ENCODE measurements at regions not wholly inside any gene's neighbourhood (a gene's known extent, or its start where the extent isn't known, plus 50 kb on each side); places are given as distances from the start of the nearest gene placed in this dataset.

DNA sequence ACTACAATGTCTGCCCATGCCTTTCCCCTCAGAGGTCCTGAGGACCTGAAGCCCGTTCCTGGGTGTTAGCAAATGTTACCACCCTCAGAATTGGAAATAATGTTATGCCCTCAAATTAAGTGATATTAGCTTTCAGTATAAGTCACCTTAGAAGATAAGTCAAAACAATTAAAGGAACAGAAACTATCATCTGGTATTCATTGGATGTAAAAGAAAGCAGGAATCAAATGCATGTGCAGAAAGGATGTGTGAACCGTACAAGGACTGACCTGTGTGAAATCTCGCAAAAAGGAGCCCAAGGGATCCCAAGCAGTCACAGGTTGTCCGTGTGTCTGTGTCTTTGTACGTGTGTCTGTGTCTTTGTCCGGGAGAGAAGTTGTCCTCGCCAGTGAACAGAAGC is 51.6 kb upstream of the TAB2 start:
- H3K27ac ChIP-seq, result no peak overlapping the region
- no peaks in the 10 kb centered on the region for H3K27me3 ChIP-seq (replicated peaks; ENCODE audit: insufficient read depth)
- H3K4me1 ChIP-seq (ENCODE audit: control insufficient read depth in 1 of 2, low read depth in 2 of 2), result no peaks in the 10 kb centered on the region
- H3K36me3 ChIP-seq, result no peaks in the 10 kb centered on the region
- ATAC-seq (ENCODE audit: insufficient number of reproducible peaks, low FRiP score, low read depth), result no peak
- no peak overlapping the region for H3K4me3 ChIP-seq
- H3K9me3 ChIP-seq, result no peaks in the 10 kb centered on the region
- no peak for DNase-seq (ENCODE audit: low spot score)
- TF ChIP-seq, protein P1, sequence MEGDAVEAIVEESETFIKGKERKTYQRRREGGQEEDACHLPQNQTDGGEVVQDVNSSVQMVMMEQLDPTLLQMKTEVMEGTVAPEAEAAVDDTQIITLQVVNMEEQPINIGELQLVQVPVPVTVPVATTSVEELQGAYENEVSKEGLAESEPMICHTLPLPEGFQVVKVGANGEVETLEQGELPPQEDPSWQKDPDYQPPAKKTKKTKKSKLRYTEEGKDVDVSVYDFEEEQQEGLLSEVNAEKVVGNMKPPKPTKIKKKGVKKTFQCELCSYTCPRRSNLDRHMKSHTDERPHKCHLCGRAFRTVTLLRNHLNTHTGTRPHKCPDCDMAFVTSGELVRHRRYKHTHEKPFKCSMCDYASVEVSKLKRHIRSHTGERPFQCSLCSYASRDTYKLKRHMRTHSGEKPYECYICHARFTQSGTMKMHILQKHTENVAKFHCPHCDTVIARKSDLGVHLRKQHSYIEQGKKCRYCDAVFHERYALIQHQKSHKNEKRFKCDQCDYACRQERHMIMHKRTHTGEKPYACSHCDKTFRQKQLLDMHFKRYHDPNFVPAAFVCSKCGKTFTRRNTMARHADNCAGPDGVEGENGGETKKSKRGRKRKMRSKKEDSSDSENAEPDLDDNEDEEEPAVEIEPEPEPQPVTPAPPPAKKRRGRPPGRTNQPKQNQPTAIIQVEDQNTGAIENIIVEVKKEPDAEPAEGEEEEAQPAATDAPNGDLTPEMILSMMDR (IDR thresholded peaks at IDR 0.05), result no peak

DNA sequence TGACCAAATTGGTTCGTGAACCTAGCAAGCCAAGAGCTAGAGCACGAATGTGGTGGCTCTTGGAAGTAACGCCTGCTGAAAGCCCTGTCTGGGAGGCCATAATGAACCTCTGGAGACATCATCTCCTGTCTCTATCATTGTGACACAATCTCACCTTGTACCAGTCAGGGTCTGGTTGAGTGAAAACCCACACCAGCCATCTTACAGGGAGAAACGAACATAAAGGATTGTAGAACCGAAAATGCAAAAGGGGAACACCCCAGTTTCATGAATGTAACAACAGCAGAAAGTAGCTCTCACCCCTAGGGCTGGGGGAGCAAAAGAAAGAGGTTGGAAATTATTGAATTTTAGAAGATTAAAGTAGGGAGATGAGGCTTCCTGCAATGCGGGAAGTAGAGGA is 50.9 kb upstream of the TAB2 start:
- Histone ChIP-seq H3K27ac (no peak overlapping the region), H3K4me1 (ENCODE audit: control insufficient read depth in 1 of 2, low read depth in 2 of 2) (no peaks in the 10 kb centered on the region), H3K27me3 (replicated peaks; ENCODE audit: insufficient read depth) (no peaks in the 10 kb centered on the region), H3K4me3 (no peak overlapping the region), H3K36me3 (no peaks in the 10 kb centered on the region), H3K9me3 (no peaks in the 10 kb centered on the region)
- DNase-seq (ENCODE audit: low spot score) (no peak), ATAC-seq (ENCODE audit: insufficient number of reproducible peaks, low FRiP score, low read depth) (no peak)
- TF ChIP-seq, protein P1 (IDR thresholded peaks at IDR 0.05), result no peak

DNA sequence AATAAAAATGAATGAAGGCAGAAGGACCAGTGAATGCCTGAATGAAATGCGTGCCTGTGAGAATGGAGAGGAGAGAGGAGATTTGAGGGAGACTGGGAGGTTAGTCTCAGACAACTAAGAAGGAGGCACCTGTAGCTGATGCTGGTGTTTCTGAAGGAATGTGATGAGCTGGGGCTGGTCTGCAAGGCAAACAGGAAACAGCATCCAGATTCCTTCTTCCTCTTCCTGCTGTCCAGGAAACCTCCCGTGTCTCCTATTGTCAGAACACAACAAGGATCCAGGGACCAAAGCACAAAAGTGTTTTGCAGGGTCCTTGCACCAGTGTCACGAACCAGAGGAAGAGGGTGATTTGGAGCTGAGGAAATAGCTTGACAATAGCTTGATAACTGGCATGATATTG is 50.4 kb upstream of the TAB2 start:
- H3K27ac ChIP-seq, result no peak overlapping the region
- H3K9me3 ChIP-seq, result no peaks in the 10 kb centered on the region
- no peaks in the 10 kb centered on the region for H3K27me3 ChIP-seq (replicated peaks; ENCODE audit: insufficient read depth)
- no peak overlapping the region for H3K4me3 ChIP-seq
- ATAC-seq (ENCODE audit: insufficient number of reproducible peaks, low FRiP score, low read depth), result no peak
- TF ChIP-seq, protein P1 (IDR thresholded peaks at IDR 0.05), result no peak
- no peak for DNase-seq (ENCODE audit: low spot score)
- H3K4me1 ChIP-seq (ENCODE audit: control insufficient read depth in 1 of 2, low read depth in 2 of 2), result no peaks in the 10 kb centered on the region
- no peaks in the 10 kb centered on the region for H3K36me3 ChIP-seq

DNA sequence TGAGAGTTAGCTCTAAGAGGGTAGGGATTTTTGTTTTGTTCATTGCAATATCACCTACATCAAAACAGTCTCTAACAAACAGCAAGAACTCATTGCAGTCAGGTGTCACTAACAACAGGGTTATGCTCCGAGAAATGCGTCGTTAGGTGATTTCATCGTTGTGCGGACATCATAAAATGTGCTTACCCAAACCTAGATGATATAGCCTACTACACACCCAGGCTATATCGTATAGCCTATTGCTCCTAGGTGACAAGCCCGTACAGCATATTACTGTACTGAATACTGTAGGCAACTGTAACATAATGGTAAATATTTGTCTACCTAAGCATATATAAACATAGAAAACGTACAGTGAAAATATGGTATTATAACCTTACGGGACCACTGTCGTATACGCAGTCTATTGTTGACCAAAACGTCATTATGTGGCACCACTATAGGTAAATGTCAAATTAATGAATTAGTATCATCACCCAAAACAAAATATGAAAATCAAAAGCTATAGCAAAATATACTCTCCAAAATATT is 49.9 kb upstream of the TAB2 start:
- H3K27ac ChIP-seq, result no peak overlapping the region
- no peaks in the 10 kb centered on the region for H3K27me3 ChIP-seq (replicated peaks; ENCODE audit: insufficient read depth)
- no peak overlapping the region for H3K4me3 ChIP-seq
- ATAC-seq (ENCODE audit: insufficient number of reproducible peaks, low FRiP score, low read depth) (no peak), DNase-seq (ENCODE audit: low spot score) (no peak)
- TF ChIP-seq, protein P1 (IDR thresholded peaks at IDR 0.05), result no peak
- no peaks in the 10 kb centered on the region for H3K9me3 ChIP-seq
- H3K36me3 ChIP-seq, result no peaks in the 10 kb centered on the region
- H3K4me1 ChIP-seq (ENCODE audit: control insufficient read depth in 1 of 2, low read depth in 2 of 2), result no peaks in the 10 kb centered on the region

Data from thoracic aorta (tissue), 2 donors.